Aorta (tissue), 5 donors: ENCODE measurements at regions not wholly inside any gene's neighbourhood (a gene's known extent, or its start where the extent isn't known, plus 50 kb on each side); places are given as distances from the start of the nearest gene placed in this dataset.

Source experiments
- ATAC-seq: fragments of 200-7000 bp; cut with Tn5 transposase; one replicate; pipeline ENCODE4 v1.9.1; 2022; ENCODE audit warnings: moderate library complexity; ENCODE audit not compliant: low FRiP score
- DNase-seq, 2 donors: peaks; one replicate each; pipeline ENCODE4 v3.0.0-alpha.2; 2020
- H3K27ac ChIP-seq, 2 donors: one replicate each; pipeline ENCODE4 v1.5.1; 2013; ENCODE audit warnings: low read length in 2 of 2, mild to moderate bottlenecking in 2 of 2, moderate library complexity in 2 of 2, control low read depth in 1 of 2, inconsistent platforms in 1 of 2, low read depth in 1 of 2
- H3K27me3 ChIP-seq, 2 donors: one replicate each; pipeline ENCODE4 v1.6.1; 2013; ENCODE audit warnings: control low read depth in 1 of 2, low read length in 1 of 2, mild to moderate bottlenecking in 1 of 2, moderate library complexity in 1 of 2; ENCODE audit not compliant: insufficient read depth in 2 of 2, control insufficient read depth in 1 of 2
- H3K36me3 ChIP-seq, 2 donors: one replicate each; pipeline ENCODE4 v1.6.1; 2013; ENCODE audit warnings: control low read depth in 1 of 2, low read length in 1 of 2, mild to moderate bottlenecking in 1 of 2; ENCODE audit not compliant: insufficient read depth in 2 of 2, control insufficient read depth in 1 of 2
- H3K4me1 ChIP-seq, 2 donors: one replicate each; pipeline ENCODE4 v1.6.1; 2013; ENCODE audit warnings: low read length in 2 of 2, control low read depth in 1 of 2, mild to moderate bottlenecking in 1 of 2, moderate library complexity in 1 of 2; ENCODE audit not compliant: insufficient read depth in 2 of 2, control insufficient read depth in 1 of 2
- H3K4me3 ChIP-seq, 2 donors: one replicate each; pipeline ENCODE4 v1.5.1; 2013; ENCODE audit warnings: low read length in 2 of 2, control low read depth in 1 of 2, mild to moderate bottlenecking in 1 of 2
- H3K9me3 ChIP-seq: one replicate; pipeline ENCODE4 v1.6.1; 2013; ENCODE audit warnings: mild to moderate bottlenecking, low read length; ENCODE audit not compliant: control insufficient read depth
- whole genome bisulfite sequencing, 2 donors: extraction: QIAGEN DNeasy Blood & Tissue Kit; methylation state at CpG; one replicate each; pipeline ENCODE4 v1.1.7; 2013; 5-methylcytosine and 5-hydroxymethylcytosine counted together
- intact Hi-C, 2 donors: fragments of 100-400 bp; cut with DNase I; formaldehyde crosslinking; loops; one replicate each; pipeline versions ENCODE4 v1.14.2 to v1.15.0; 2022
- donor health status: healthy with polysubstance abuse.
- donor health status: Bipolar disorder and iron deficiency.
- donor health status: DM: no; HTN: no; CAD: no.
- donor health status: DM: no; HTN: no; CAD: no.
- donor health status: DM: yes; HTN: yes; CAD: no.

DNA sequence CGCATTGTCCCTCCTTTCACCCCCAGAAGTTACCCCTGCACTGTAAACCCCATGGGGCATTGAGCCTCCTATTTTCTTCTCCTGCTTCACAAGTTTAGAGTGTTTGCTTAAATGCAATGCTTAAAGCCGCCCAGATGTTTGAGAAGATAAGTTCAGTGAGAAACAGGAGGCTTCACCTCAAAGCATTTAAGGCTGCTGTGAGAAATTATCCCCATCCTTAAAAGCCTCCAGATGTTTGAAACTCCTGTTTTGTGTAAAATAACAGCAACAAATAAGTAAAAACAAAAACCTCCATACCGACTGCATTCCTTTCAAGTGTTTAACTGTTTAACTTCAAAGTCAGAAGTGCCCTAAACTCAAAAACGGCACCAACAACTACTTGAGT is 81.8 kb downstream of the RTP5 start:
- no peak for DNase-seq
- Histone ChIP-seq H3K27ac (no peak overlapping the region), H3K9me3 (no peaks in the 10 kb centered on the region), H3K4me1 (no peaks in the 10 kb centered on the region), H3K4me3 (no peak overlapping the region), H3K27me3 (peaks cover 0 to 1% of the 10 kb centered on the region in 2 donors), H3K36me3 (no peaks in the 10 kb centered on the region)
- intact Hi-C loops = no loop called here
- 30 to 47% methylated on average over 4 of the region's 4 CpGs for WGBS, 2 donors
- no peak for ATAC-seq

GRCh38 chr2:241951920-241952319 is 82.4 kb downstream of the RTP5 start:
- intact Hi-C loops = no loop called here
- Histone ChIP-seq H3K4me1 (no peaks in the 10 kb centered on the region), H3K9me3 (no peaks in the 10 kb centered on the region), H3K27me3 (peaks cover 0 to 1% of the 10 kb centered on the region in 2 donors), H3K36me3 (no peaks in the 10 kb centered on the region), H3K27ac (no peak overlapping the region), H3K4me3 (no peak overlapping the region)
- WGBS, 2 donors = 93 to 94% methylated on average over 11 of the region's 11 CpGs
- peak in 1 of 2 donors; percentile 64 for DNase-seq
- ATAC-seq = no peak

- H3K4me3 ChIP-seq = no peak overlapping the region
- no peak for DNase-seq
- H3K4me1 ChIP-seq = no peaks in the 10 kb centered on the region
- H3K27me3 ChIP-seq = peaks cover 0 to 1% of the 10 kb centered on the region in 2 donors
- WGBS, 2 donors = 80 to 87% methylated on average over 9 to 16 of the region's 16 CpGs
- no peaks in the 10 kb centered on the region for H3K9me3 ChIP-seq
- H3K27ac ChIP-seq = no peak overlapping the region
- ATAC-seq = no peak
- intact Hi-C loops = no loop called here
- H3K36me3 ChIP-seq = no peaks in the 10 kb centered on the region
Measured at GRCh38 chr2:241952816-241953215, 83.3 kb downstream of the RTP5 start.

DNA sequence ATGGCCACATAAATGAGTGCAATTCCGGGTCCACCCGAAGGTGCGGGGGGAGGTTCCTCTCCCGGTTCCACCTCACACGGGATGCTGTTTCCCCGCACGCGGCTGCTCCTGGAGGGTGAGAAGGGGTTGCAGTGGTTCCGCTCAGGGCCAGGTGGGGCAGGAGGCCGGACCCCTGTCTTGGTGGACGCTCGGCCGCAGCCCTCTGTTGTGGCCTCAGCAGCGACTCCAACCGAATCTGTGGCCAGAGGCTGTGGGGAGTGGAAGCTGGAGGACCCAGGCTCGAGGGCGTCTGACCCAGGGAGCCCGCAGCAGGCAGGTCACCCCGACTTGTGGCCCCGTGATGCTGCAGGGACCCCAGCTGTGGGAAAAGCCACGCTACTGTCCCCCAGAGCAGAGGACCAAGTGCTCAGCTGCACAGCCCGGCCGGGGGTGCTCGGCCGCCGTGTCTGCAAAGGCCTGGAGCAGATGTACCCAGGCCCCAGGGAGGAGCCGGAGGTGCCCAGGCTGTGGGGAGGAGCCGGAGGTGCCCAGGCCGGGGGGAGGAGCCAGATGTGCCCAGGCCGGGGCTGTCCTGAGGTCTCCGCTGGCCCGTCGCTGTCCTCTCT is 83.9 kb downstream of the RTP5 start:
- intact Hi-C loops = no loop called here
- Histone ChIP-seq H3K27me3 (peaks cover 0 to 1% of the 10 kb centered on the region in 2 donors), H3K4me3 (no peak overlapping the region), H3K36me3 (no peaks in the 10 kb centered on the region), H3K4me1 (no peaks in the 10 kb centered on the region), H3K27ac (no peak overlapping the region), H3K9me3 (no peaks in the 10 kb centered on the region)
- WGBS, 2 donors = 88 to 89% methylated on average over 32 to 33 of the region's 33 CpGs
- DNase-seq = no peak
- no peak for ATAC-seq

- intact Hi-C loops = no loop called here
- no peak overlapping the region for H3K4me3 ChIP-seq
- no peaks in the 10 kb centered on the region for H3K9me3 ChIP-seq
- WGBS, 2 donors = 87 to 90% methylated on average over 13 of the region's 13 CpGs
- no peaks in the 10 kb centered on the region for H3K36me3 ChIP-seq
- peaks cover 0 to 1% of the 10 kb centered on the region in 2 donors for H3K27me3 ChIP-seq
- no peak overlapping the region for H3K27ac ChIP-seq
- DNase-seq = no peak
- no peaks in the 10 kb centered on the region for H3K4me1 ChIP-seq
- no peak for ATAC-seq
Measured at GRCh38 chr2:241956521-241957110, 87.1 kb downstream of the RTP5 start.

DNA sequence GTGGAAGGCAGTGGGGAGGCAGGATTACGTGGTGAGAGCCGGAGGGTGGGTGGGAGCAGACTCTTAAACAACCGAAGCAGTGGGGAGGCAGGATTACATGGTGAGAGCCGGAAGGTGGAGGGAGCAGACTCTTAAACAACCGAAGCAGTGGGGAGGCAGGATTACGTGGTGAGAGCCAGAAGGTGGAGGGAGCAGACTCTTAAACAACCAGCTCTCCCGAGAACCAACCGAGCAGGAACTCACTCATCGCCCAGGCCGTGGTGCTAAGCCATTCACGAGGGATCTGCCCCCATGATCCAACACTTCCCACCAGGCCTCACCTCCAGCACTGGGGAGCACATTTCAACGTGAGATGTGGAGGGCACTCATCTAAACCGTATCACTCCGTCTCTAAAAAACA is 87.7 kb downstream of the RTP5 start:
- no peaks in the 10 kb centered on the region for H3K4me1 ChIP-seq
- intact Hi-C loops = no loop called here
- no peaks in the 10 kb centered on the region for H3K9me3 ChIP-seq
- WGBS, 2 donors = 82% methylated on average over 14 of the region's 14 CpGs
- H3K4me3 ChIP-seq = no peak overlapping the region
- ATAC-seq = no peak
- H3K36me3 ChIP-seq = no peaks in the 10 kb centered on the region
- H3K27me3 ChIP-seq = peaks cover 0 to 1% of the 10 kb centered on the region in 2 donors
- H3K27ac ChIP-seq = no peak overlapping the region
- DNase-seq = no peak

- intact Hi-C loops = no loop called here
- Histone ChIP-seq H3K4me1 (no peaks in the 10 kb centered on the region), H3K36me3 (no peaks in the 10 kb centered on the region), H3K27ac (no peak overlapping the region), H3K27me3 (peaks cover 0 to 1% of the 10 kb centered on the region in 2 donors), H3K9me3 (no peaks in the 10 kb centered on the region), H3K4me3 (no peak overlapping the region)
- ATAC-seq = no peak
- 87% methylated on average over 21 of the region's 21 CpGs for WGBS, 2 donors
- no peak for DNase-seq
Measured at GRCh38 chr2:241958818-241959545, 89.5 kb downstream of the RTP5 start.

- Histone ChIP-seq H3K4me3 (no peak overlapping the region), H3K27me3 (peaks cover 0 to 1% of the 10 kb centered on the region in 2 donors), H3K9me3 (no peaks in the 10 kb centered on the region), H3K36me3 (no peaks in the 10 kb centered on the region), H3K4me1 (no peaks in the 10 kb centered on the region), H3K27ac (no peak overlapping the region)
- 70% methylated on average over 3 of the region's 3 CpGs for WGBS, 2 donors
- intact Hi-C loops = no loop called here
- ATAC-seq (no peak), DNase-seq (no peak)
Measured at GRCh38 chr2:241959751-241960269, 90.3 kb downstream of the RTP5 start.

- H3K4me3 ChIP-seq = no peak overlapping the region
- H3K4me1 ChIP-seq = no peaks in the 10 kb centered on the region
- H3K27me3 ChIP-seq = no peaks in the 10 kb centered on the region
- ATAC-seq = no peak
- DNase-seq = no peak
- no peaks in the 10 kb centered on the region for H3K9me3 ChIP-seq
- H3K36me3 ChIP-seq = no peaks in the 10 kb centered on the region
- 91% methylated on average over 9 of the region's 9 CpGs for WGBS, 2 donors
- intact Hi-C loops = no loop called here
- H3K27ac ChIP-seq = no peak overlapping the region
Measured at GRCh38 chr2:241961454-241961853, 91.9 kb downstream of the RTP5 start.
